Tibial nerve (tissue), 3 donors: ENCODE measurements at regions not wholly inside any gene's neighbourhood (a gene's known extent, or its start where the extent isn't known, plus 50 kb on each side); places are given as distances from the start of the nearest gene placed in this dataset.

ENCODE experiments used
- CTCF ChIP-seq, 5 experiments: fragments of 200-600 bp in 3 of 5; fragments of 450-650 bp in 2 of 5; sonication (generic) in 3 of 5; IDR thresholded peaks; one replicate each; pipeline ENCODE4 v1.5.1; 2016 to 2019; ENCODE audit warnings: antibody characterized with exemption in 5 of 5, mild to moderate bottlenecking in 3 of 5, moderate library complexity in 2 of 5
- POLR2A ChIP-seq, 2 donors: fragments of 450-650 bp; IDR thresholded peaks; one replicate each; pipeline ENCODE4 v1.6.1; 2017; ENCODE audit warnings: antibody characterized with exemption in 2 of 2, mild to moderate bottlenecking in 2 of 2, moderate library complexity in 2 of 2

DNA sequence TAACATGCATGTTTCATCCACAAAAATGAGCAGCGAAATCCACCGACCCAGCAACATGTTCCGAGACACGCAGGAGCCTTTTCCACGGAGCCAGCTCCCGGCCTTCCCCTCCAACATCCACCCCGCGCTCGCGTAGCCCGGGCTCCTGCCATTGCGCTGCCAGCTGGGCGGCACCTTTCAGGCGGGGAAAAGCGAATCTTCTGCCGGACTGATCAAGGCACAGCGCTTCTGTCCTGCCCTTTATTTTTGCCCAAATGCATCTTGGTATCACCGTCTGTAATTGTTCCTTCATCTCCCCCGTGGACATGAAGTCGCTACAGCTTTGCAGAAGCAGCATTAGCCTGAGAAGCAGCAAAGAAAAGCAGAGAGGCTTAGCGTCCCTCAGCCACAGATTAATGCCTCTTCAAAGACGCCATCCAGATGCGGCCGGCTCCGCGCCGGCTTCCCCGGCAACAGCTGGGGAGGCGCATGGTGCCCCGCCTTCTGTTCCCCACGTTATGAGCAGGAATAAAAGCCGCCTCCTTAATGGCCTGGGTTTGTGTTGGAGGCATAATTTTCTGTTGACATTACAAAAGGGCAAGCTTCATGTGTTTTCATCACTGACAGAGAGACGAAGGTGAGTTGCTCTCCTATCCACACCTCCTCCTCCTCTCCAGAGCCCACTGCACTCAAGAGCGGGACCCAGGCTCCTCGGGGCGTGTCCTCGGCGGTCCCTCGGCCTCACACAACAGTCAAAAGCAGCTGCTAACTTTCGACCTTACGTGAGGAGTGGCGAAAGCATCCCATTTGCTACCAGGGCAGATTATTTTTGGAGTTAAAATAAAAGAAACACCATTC is 122.1 kb upstream of the SALL3 start:
- TF ChIP-seq POLR2A (IDR thresholded peaks at IDR 0.05) (no peak), CTCF (IDR thresholded peaks at IDR 0.05) (no peak)
